NCI-H345 (cell line): ENCODE measurements at regions not wholly inside any gene's neighbourhood (a gene's known extent, or its start where the extent isn't known, plus 50 kb on each side); places are given as distances from the start of the nearest gene placed in this dataset.
A peak's percentile ranks its signal among the peaks of the same experiment; 100 is the strongest.

ENCODE experiments used
- DNase-seq: peaks from one replicate; lab custom pipeline; 2025; lab: John Stamatoyannopoulos, UW

DNA sequence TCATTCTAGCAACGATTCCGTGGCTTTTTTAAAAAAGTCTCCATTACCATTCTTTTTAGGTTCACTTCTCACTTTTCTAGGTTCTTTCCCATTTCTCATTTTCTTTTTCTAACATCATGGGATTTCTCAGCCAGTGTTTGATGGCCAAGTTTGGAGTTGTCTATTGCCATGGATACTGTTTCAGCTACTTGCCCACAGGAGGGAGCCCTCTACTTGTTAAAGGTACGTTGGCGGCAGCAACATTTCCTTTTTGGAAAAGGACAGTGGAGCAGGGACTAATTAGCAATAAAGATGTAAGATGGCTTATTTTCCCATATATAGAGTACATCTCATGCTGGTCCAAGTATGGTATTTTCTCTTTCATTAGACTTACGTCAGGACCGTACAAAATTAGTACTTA, 2257.5 kb upstream of the C9orf72 start:
- DNase-seq = peak; percentile 10

DNA sequence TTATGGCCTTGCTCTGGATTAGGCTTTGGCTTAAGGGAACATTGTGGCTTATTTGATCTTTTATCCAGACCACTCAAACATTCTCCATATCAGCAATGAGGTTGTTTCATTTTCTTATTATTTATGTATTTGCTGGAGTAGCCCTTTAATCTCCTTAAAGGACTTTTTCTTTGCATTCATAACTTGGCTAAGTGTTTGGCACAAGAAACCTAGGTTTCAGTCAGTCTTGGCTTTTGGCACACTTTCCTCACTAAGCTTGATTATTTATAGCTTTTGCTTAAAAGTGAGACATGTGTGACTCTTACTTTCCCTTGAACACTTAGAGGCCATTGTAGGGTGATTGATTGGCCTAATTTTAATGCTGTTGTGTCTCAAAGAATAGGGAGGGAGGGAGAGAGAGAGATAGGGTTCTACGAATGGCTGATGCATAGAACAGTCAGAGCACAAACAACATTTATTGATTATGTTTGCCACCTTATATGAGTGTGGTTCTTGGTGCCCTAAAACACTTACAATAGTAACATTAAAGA, 2265.3 kb upstream of the C9orf72 start:
- no peak for DNase-seq

DNA sequence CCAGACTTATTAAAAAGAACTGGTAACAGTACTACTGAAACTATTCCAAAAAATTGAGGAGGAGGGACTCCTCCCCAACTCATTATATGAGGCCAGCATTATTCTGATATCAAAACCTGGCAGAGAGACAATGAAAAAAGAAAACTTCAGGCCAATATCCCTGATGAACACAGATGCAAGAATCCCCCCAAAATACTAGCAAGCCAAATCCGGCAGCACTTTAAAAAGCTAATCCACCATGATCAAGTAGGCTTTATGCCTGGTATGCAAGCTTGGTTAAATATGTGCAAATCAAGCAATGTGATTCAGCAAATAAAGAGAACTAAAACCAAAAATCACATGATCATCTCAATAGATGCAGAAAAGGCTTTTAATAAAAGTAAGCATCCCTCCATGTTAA, 2271.0 kb upstream of the C9orf72 start:
- DNase-seq = no peak

DNA sequence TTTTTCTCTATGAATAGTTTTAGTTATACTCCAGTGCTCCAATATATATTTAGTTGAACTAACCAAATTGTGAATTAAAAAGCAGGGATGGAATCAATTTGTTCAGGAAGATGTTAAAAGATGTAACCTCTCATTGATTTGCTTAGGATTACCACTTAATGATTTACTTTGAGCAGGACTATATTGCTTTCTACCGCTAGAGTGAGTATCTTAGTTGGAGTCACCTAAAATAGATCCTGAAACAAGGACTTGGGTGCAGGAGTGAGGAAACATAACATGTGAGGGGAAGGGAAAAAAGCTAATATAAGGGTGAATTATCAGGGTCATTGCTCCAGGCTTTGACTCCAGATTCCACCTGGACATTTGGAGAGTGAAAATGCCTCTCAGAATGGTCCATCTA, 2277.4 kb upstream of the C9orf72 start:
- no peak for DNase-seq

DNA sequence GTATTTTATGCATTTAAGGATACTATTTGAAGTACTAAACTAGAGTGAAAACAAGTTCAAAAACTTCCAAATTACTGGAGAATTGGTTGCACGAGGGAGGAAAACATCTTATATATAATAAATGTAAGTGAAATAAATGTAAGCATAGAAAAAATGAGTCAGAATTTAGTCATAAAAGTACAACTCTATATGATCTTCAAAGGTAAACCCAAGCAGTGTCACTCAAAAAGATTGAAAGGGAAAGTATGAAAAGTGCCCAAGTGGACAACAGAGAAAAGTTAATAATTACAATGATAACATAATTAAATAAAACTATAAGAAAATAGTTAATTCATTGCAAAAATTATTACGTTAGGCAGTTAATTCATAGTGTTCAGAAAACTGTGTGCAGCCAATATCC, 2288.5 kb upstream of the C9orf72 start:
- DNase-seq = no peak

DNA sequence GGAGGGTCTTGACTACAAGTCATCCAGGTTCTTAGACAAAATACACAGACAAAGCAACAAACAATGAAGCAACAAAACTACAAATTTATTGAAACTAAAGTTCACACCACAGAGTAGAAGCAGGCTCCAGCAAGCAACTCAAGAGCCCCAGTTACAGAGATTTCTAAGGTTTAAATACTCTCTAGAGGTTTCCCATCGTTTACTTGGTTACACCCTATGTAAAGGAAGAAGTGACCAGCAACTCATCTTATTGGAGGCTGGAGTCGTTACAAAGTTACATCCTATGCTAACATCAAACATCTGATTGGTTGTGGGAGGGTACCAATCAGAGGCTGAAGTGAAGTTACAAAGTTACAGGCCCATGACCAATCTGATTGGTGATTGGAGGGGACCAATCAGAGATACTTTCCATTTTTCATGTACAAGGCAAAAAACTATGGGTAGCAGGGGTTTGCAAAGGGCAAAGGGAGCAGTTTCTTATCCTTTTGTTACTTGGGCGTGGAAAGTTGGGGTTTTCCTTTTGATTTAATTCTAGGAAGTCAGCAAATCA, 2292.6 kb upstream of the C9orf72 start:
- DNase-seq = no peak

GRCh38 chr9:29866556-29866955, 2293.3 kb upstream of the C9orf72 start:
- no peak for DNase-seq

- no peak for DNase-seq
Observed at GRCh38 chr9:29873579-29873978, 2300.3 kb upstream of the C9orf72 start.

DNA sequence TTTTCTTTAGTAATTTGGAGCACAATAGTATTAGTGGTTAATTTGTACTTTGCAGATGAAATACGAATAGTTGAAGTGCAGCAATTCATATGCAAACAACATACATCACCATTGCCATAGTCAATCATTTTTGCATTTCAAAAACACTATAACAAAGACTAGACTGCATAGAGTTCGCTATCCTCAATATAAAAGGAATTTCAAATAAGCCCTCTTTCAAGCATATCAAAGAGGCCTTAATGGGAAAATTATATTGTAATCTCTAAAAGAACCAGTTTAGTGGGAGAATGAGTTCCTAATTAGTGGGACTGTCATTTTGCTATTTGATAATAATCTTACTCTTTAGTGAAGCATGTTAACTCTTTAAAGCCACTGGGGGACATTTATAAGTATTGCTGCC, 2302.3 kb upstream of the C9orf72 start:
- DNase-seq = no peak

DNA sequence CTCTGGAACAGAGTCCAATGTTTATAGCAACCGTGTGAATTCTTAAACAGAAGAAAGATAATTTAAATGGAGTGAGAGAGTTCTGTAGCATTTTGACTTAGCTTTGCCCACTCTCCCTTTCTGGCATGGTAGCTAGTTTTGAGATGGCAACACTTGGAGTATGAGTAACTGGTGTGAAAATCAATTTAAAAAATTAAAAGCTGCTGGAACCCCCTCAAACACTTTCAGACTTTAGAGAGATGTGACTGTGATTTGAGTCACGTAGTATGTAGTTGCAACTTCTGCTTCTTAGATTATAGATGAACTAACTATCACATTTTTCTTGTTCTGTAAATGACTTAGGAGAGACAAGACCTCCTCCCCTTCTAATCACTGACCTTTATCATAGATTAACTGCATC, 2309.5 kb upstream of the C9orf72 start:
- DNase-seq = no peak

- DNase-seq = no peak
Observed at GRCh38 chr9:29906065-29906464, 2332.8 kb upstream of the C9orf72 start.

DNA sequence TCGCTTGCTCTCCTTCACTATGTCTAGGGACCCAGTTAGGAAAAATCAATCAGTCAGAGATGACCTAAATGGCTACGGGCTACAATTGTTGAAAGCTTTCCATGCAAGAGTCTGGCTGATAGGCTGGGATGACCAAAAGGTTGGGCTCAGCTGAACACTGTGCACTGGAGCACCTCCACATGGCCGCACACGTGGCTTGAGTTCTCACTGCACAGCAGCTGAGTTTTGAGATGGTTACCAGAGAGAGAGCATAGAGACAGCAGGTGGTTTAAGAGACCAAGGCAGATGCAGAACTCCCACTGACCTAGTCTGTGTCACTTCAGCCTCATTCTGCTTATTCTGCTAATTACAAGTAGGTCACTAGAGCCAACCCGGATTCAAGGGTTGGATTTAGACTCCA, 2354.8 kb upstream of the C9orf72 start:
- no peak for DNase-seq

DNA sequence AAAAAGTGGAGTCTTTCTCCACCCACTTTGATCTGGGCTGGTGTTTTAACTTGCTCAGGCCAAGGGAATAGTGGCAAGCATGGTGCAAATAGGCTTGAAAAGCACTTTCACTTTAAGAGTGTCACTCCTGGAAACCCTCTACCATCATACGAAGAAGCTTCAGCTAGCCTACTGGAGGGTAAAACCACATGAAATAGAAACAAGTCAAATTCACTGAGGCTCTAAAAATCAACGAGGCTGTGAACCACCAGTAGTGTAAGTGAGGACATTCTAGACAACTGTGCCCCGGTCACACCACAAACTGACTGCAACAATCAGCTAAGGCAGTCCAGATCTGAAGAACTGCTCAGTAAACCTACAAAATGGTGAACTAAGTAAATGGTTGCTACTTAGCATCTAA, 2366.3 kb upstream of the C9orf72 start:
- no peak for DNase-seq

DNA sequence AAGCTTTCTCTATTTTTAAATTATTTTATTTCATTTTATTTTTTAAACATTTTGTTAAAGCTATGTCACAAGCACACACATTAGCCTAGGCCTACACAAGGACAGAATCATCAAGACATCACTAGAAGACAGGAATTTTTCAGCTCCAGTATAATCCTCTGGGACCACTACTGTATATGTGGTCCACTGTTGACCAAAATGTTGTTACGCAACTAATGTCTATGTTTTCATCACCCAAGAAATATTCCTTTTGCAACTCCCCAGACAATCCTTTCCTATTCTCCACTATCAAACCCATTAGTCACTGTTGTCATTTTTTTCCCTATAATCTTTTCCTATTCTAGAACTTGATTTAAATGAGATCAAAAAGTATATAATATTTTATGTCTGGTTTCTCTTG, 2371.7 kb upstream of the C9orf72 start:
- no peak for DNase-seq

DNA sequence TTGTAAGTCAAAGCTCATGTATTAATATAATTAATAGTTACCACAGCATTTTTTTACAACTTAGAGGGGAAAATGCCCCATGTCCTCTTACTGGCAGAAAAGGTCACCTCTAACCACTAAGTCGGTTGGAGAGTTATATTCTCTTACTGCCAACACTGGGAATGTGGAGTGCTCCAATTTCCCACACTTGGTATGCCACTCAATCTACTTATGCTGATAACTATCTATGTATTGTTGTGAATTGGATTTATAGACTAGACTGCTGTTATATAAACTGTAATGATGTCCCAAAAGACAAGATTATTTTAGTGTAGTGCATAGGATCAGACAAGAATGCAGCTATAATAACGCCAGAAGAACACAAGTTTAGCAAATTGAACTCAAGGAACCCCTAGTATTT, 2385.2 kb upstream of the C9orf72 start:
- DNase-seq = no peak

GRCh38 chr9:29965834-29966233, 2392.6 kb upstream of the C9orf72 start:
- no peak for DNase-seq

DNA sequence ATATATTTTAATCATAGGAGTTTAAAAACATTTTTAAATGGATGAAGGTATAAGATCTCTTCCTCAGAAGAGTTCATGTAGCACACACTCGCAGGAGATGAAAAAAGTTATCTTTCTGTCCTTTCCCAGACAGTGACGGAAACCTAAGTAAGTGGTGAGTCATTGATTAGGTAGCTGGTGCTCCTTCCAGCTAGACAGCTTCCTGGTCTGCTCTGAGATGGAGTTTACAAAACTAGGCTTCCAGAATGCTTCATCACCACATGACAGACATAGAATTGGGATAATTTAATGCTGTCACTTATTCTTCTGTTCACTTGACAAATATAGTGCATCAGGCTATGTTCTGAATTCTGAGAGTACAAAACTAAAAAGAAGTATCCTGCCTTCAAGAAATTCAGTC, 2393.0 kb upstream of the C9orf72 start:
- no peak for DNase-seq

- no peak for DNase-seq
Observed at GRCh38 chr9:29968831-29969230, 2395.6 kb upstream of the C9orf72 start.

- no peak for DNase-seq
Observed at GRCh38 chr9:29969408-29969807, 2396.1 kb upstream of the C9orf72 start.

DNA sequence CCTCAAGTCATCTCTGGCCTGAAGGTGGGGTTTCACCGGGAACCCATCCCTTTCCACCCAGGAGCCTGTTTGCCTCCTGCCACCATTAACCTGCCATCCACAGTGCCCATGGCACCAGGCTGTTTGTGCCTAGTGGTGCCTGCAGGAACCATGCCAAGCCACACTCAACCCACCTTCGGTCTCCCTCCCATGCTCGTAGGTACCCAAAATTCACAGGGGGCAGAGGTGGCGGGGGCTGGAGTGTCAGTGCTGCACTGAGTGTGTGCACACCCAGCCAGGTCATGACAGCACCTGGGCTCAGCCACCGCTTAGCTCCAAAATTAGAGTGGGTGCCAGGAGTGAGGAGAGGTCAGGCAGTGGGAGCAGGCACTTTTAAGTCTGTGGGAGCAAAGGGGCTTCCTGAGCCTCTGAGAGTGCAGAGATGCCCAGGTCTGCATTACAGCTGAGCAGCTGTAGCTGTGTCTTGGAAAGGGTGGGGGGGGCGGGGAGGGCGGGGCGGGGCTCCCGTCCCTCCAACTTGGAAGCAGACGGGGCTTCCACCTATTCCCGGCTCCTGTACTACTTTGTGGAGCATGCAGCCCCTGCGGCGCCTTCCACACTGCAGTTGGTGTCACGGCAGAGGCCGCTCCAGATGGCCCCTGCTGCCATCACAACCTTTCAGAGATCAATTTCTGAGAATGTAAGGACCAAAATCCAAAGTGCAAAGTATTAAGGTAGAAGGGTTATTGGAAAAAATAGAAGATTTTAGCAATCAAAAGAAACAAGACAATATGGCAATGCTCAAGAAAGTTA, 2396.8 kb upstream of the C9orf72 start:
- DNase-seq = no peak

DNA sequence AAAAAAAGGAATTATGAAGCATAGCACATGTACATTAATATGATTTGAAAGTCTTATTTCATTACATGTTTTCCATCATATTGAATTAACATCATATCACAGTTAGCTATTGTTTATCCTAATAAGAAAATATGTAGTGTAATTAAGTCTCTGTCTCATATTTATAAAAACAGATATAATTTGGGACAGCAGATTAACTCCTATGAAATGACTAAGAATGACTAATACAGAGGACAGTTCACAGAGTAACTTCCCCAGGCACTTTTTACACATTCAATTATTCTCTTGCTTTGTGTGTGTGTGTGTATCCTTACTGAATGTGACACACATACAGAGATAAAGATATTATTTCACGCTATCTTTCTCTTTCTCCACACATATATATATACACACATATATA, 2400.9 kb upstream of the C9orf72 start:
- DNase-seq = no peak

- no peak for DNase-seq
Observed at GRCh38 chr9:29976981-29977380, 2403.7 kb upstream of the C9orf72 start.

- DNase-seq = no peak
Observed at GRCh38 chr9:29981013-29981412, 2403.4 kb upstream of the ACO1 start.

GRCh38 chr9:29999645-30000044, 2384.8 kb upstream of the ACO1 start:
- no peak for DNase-seq
